GM12878 (cell line): ENCODE measurements at regions not wholly inside any gene's neighbourhood (a gene's known extent, or its start where the extent isn't known, plus 50 kb on each side); places are given as distances from the start of the nearest gene placed in this dataset.

Experiments used
- KDM1A ChIP-seq: fragments of 200-600 bp; sonication (generic); IDR thresholded peaks from 2 replicates; pipeline ENCODE4 v1.6.1; 2016; ENCODE audit warnings: borderline replicate concordance
- MYC ChIP-seq: IDR thresholded peaks from 2 replicates; pipeline ENCODE4 v1.6.1; 2011; ENCODE audit warnings: mild to moderate bottlenecking, low read length, moderate library complexity, inconsistent platforms; ENCODE audit not compliant: insufficient read depth, insufficient replicate concordance, insufficient read length, severe bottlenecking
- NFIC ChIP-seq: IDR thresholded peaks from 2 replicates; pipeline ENCODE4 v1.6.1; 2012; ENCODE audit warnings: low read depth, mild to moderate bottlenecking, inconsistent platforms, low read length, moderate library complexity
- NRF1 ChIP-seq: conservative IDR thresholded peaks from 2 replicates; pipeline ENCODE4 v1.6.1; 2011; ENCODE audit warnings: mild to moderate bottlenecking, low read depth, low read length, improper control_type of control experiment
- POLR2AphosphoS5 ChIP-seq: IDR thresholded peaks from 2 replicates; pipeline ENCODE4 v1.6.1; 2011; ENCODE audit warnings: mild to moderate bottlenecking, low read length, inconsistent platforms
- POU2F2 ChIP-seq: IDR thresholded peaks from 3 replicates; pipeline ENCODE4 v1.6.1; 2011; ENCODE audit warnings: low read depth, mild to moderate bottlenecking, low read length, borderline replicate concordance
- TAF1 ChIP-seq: IDR thresholded peaks from 2 replicates; pipeline ENCODE4 v1.6.1; 2011; ENCODE audit warnings: mild to moderate bottlenecking, low read depth, low read length, borderline replicate concordance
- ZZZ3 ChIP-seq: IDR thresholded peaks from 2 replicates; pipeline ENCODE4 v1.6.1; 2011; ENCODE audit warnings: low read depth; ENCODE audit not compliant: control insufficient read depth, insufficient read length
- TF ChIP-seq, protein P1 (sequence below), 3 experiments: IDR thresholded peaks in 2 of 3; conservative IDR thresholded peaks in 1 of 3; 2 replicates each; pipeline ENCODE4 v1.5.1; 2011; ENCODE audit warnings: low read depth in 3 of 3, low read length in 3 of 3, mild to moderate bottlenecking in 3 of 3, control low read depth in 2 of 3, moderate library complexity in 2 of 3, inconsistent platforms in 1 of 3, mixed read lengths in 1 of 3; ENCODE audit not compliant: control insufficient read depth in 2 of 3, insufficient read depth in 1 of 3; ENCODE audit errors: extremely low read depth in 1 of 3
- TF ChIP-seq, protein P2 (sequence below): IDR thresholded peaks from 2 replicates; pipeline ENCODE4 v1.6.1; 2011; ENCODE audit warnings: low read depth, low read length, improper control_type of control experiment, borderline replicate concordance

DNA sequence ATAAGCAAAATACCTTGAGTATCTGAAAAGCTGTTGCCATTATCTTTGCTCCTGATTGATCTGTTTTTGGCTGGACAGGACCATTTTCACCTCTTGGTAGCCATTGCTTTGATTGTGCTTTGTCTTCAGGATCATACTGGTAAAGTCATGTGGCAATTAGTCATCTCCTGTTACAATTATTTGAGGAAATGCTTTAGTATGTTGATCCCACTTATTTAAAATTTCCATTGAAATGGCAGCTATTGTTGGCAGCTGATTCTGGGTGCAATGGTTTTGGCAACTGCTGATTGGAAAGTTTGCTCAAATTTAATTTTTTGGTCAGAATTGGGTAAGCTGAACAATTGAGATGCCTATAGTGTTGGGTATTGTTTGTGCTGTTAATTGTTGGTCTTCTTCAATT lies 238.3 kb upstream of the TLL1 start:
- TF ChIP-seq POLR2AphosphoS5 (no peak), ZZZ3 (no peak), KDM1A (no peak), MYC (no peak), NRF1 (no peak), TAF1 (no peak), POU2F2 (no peak), NFIC (no peak)
- TF ChIP-seq, protein P1, sequence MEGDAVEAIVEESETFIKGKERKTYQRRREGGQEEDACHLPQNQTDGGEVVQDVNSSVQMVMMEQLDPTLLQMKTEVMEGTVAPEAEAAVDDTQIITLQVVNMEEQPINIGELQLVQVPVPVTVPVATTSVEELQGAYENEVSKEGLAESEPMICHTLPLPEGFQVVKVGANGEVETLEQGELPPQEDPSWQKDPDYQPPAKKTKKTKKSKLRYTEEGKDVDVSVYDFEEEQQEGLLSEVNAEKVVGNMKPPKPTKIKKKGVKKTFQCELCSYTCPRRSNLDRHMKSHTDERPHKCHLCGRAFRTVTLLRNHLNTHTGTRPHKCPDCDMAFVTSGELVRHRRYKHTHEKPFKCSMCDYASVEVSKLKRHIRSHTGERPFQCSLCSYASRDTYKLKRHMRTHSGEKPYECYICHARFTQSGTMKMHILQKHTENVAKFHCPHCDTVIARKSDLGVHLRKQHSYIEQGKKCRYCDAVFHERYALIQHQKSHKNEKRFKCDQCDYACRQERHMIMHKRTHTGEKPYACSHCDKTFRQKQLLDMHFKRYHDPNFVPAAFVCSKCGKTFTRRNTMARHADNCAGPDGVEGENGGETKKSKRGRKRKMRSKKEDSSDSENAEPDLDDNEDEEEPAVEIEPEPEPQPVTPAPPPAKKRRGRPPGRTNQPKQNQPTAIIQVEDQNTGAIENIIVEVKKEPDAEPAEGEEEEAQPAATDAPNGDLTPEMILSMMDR (IDR thresholded peaks at IDR 0.05 in 2 of 3, conservative IDR thresholded peaks at IDR 0.05 in 1 of 3; ENCODE audit: control insufficient read depth in 2 of 3, extremely low read depth in 1 of 3, insufficient read depth in 1 of 3, low read depth in 3 of 3, low read length in 3 of 3) = no peak
- TF ChIP-seq, protein P2, sequence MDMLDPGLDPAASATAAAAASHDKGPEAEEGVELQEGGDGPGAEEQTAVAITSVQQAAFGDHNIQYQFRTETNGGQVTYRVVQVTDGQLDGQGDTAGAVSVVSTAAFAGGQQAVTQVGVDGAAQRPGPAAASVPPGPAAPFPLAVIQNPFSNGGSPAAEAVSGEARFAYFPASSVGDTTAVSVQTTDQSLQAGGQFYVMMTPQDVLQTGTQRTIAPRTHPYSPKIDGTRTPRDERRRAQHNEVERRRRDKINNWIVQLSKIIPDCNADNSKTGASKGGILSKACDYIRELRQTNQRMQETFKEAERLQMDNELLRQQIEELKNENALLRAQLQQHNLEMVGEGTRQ = no peak
